SK-N-SH (cell line): ENCODE measurements at regions not wholly inside any gene's neighbourhood (a gene's known extent, or its start where the extent isn't known, plus 50 kb on each side); places are given as distances from the start of the nearest gene placed in this dataset.

ENCODE experiments used
- CTCF ChIA-PET: fragments of 300-600, 350-600 bp; formaldehyde crosslinking; extraction: SDS; loops from one replicate; lab custom pipeline; 2021; lab: Yijun Ruan, JAX
- POLR2A ChIA-PET: fragments of 350-600 bp; sonication (Branson Sonifier 250); formaldehyde crosslinking; extraction: SDS; loops from one replicate; lab custom pipeline; 2020; ENCODE audit warnings: antibody characterized with exemption, inconsistent platforms; lab: Yijun Ruan, JAX
- DNase-seq: peaks from one replicate; pipeline ENCODE4 v3.0.0; 2012
- H2AFZ ChIP-seq: fragments of 200-600 bp; sonication (generic); 2 replicates; pipeline ENCODE4 v1.8.1; 2016; ENCODE audit warnings: antibody characterized with exemption, mild to moderate bottlenecking, low read depth
- H3F3A ChIP-seq: fragments of 200-600 bp; sonication (generic); replicated peaks from 2 replicates; pipeline ENCODE3; 2016; ENCODE audit warnings: antibody characterized with exemption, mild to moderate bottlenecking; ENCODE audit not compliant: insufficient read depth
- H3K27ac ChIP-seq, 2 experiments: fragments of 200-500 bp in 1 of 2; fragments of 200-600 bp in 1 of 2; sonication (Bioruptor generic) in 1 of 2; sonication (generic), shearing (Covaris generic) in 1 of 2; 2 replicates each; pipeline versions ENCODE4 v1.5.1 to v1.6.1; 2014 to 2016; ENCODE audit warnings: low read depth in 2 of 2, inconsistent platforms in 1 of 2, low read length in 1 of 2, mild to moderate bottlenecking in 1 of 2, mixed read lengths in 1 of 2
- H3K27me3 ChIP-seq: fragments of 200-600 bp; sonication (generic), shearing (Covaris generic); 2 replicates; pipeline ENCODE4 v1.6.1; 2016; ENCODE audit warnings: mixed run types; ENCODE audit not compliant: insufficient read depth
- H3K36me3 ChIP-seq, 2 experiments: fragments of 200-500 bp in 1 of 2; fragments of 200-600 bp in 1 of 2; sonication (Bioruptor generic) in 1 of 2; sonication (generic) in 1 of 2; replicated peaks in 1 of 2; 2 replicates each; pipeline versions ENCODE3 to v1.5.1; 2014 to 2016; ENCODE audit warnings: low read length in 1 of 2, mild to moderate bottlenecking in 1 of 2; ENCODE audit not compliant: insufficient read depth in 2 of 2, control insufficient read depth in 1 of 2
- H3K4me1 ChIP-seq, 2 experiments: fragments of 200-500 bp in 1 of 2; fragments of 200-600 bp in 1 of 2; sonication (Bioruptor generic) in 1 of 2; sonication (generic), shearing (Covaris generic) in 1 of 2; 2 replicates each; pipeline versions ENCODE4 v1.5.1 to v1.6.1; 2014 to 2016; ENCODE audit warnings: low read depth in 1 of 2, low read length in 1 of 2, mixed run types in 1 of 2; ENCODE audit not compliant: insufficient read depth in 2 of 2, control insufficient read depth in 1 of 2
- H3K4me2 ChIP-seq: fragments of 200-600 bp; sonication (generic), shearing (Covaris generic); 2 replicates; pipeline ENCODE4 v1.6.1; 2017; ENCODE audit warnings: mixed run types
- H3K4me3 ChIP-seq, 2 experiments: fragments of 200-500 bp in 1 of 2; fragments of 200-600 bp in 1 of 2; sonication (Bioruptor generic) in 1 of 2; sonication (generic), shearing (Covaris generic) in 1 of 2; 2 replicates each; pipeline versions ENCODE4 v1.5.1 to v1.8.1; 2014 to 2016; ENCODE audit warnings: low read depth in 2 of 2, inconsistent platforms in 1 of 2, low read length in 1 of 2, mild to moderate bottlenecking in 1 of 2, mixed read lengths in 1 of 2, moderate library complexity in 1 of 2
- H3K79me2 ChIP-seq: fragments of 200-600 bp; sonication (generic); 2 replicates; pipeline ENCODE4 v1.8.1; 2017; ENCODE audit warnings: mild to moderate bottlenecking; ENCODE audit not compliant: insufficient read depth
- H3K9ac ChIP-seq: fragments of 200-600 bp; sonication (generic); 2 replicates; pipeline ENCODE4 v1.6.1; 2017; ENCODE audit warnings: mixed run types
- H3K9me2 ChIP-seq: fragments of 200-600 bp; sonication (generic); 2 replicates; pipeline ENCODE4 v1.6.1; 2017; ENCODE audit warnings: mixed run types
- H3K9me3 ChIP-seq: fragments of 200-600 bp; sonication (generic); 2 replicates; pipeline ENCODE4 v1.6.1; 2017; ENCODE audit warnings: mixed run types, mild to moderate bottlenecking, moderate library complexity
- H4K20me1 ChIP-seq: fragments of 200-600 bp; sonication (generic); 2 replicates; pipeline ENCODE4 v1.6.1; 2017; ENCODE audit warnings: mild to moderate bottlenecking, mixed run types; ENCODE audit not compliant: insufficient read depth
- CTCF ChIP-seq: fragments of 200-600 bp; sonication (generic); IDR thresholded peaks from 2 replicates; pipeline ENCODE4 v1.6.1; 2017; ENCODE audit warnings: antibody characterized with exemption, mild to moderate bottlenecking, moderate library complexity
- EP300 ChIP-seq, 2 experiments: IDR thresholded peaks; 2 replicates each; pipeline versions ENCODE4 v1.4.0 to v1.6.1; 2012; ENCODE audit warnings: borderline replicate concordance in 1 of 2, low read depth in 1 of 2, low read length in 1 of 2
- FOSL2 ChIP-seq: IDR thresholded peaks from 2 replicates; pipeline ENCODE4 v1.4.0; 2012; ENCODE audit warnings: low read depth, mild to moderate bottlenecking, moderate library complexity, borderline replicate concordance
- FOXJ3 ChIP-seq: sonication (generic); formaldehyde crosslinking; IDR thresholded peaks from 2 replicates; pipeline ENCODE4 v1.5.1; 2020; ENCODE audit warnings: mild to moderate bottlenecking, missing genetic modification reagents
- GABPA ChIP-seq: IDR thresholded peaks from 2 replicates; pipeline ENCODE4 v1.4.0; 2012; ENCODE audit warnings: low read depth, mild to moderate bottlenecking
- GATA2 ChIP-seq: sonication (generic); formaldehyde crosslinking; IDR thresholded peaks from 2 replicates; pipeline ENCODE4 v1.5.0; 2020; ENCODE audit warnings: mild to moderate bottlenecking, missing genetic modification reagents
- MAX ChIP-seq: IDR thresholded peaks from 2 replicates; pipeline ENCODE4 v1.4.0; 2012; ENCODE audit warnings: low read depth
- MEF2A ChIP-seq: IDR thresholded peaks from 2 replicates; pipeline ENCODE4 v1.4.0; 2012; ENCODE audit warnings: low read depth, borderline replicate concordance
- POLR2AphosphoS5 ChIP-seq: IDR thresholded peaks from 2 replicates; pipeline ENCODE4 v1.6.1; 2012; ENCODE audit warnings: low read depth, low read length
- RAD21 ChIP-seq: IDR thresholded peaks from 2 replicates; pipeline ENCODE4 v1.6.1; 2012; ENCODE audit warnings: mild to moderate bottlenecking, low read length
- REST ChIP-seq: IDR thresholded peaks from 2 replicates; pipeline ENCODE4 v1.6.1; 2012; ENCODE audit warnings: mild to moderate bottlenecking, low read depth, low read length, moderate library complexity
- RXRA ChIP-seq: IDR thresholded peaks from 2 replicates; pipeline ENCODE4 v1.4.0; 2012; ENCODE audit warnings: low read depth, mild to moderate bottlenecking, borderline replicate concordance
- SMC3 ChIP-seq: IDR thresholded peaks from 2 replicates; pipeline ENCODE4 v1.6.1; 2012; ENCODE audit warnings: low read depth, low read length, improper control_type of control experiment
- TCF12 ChIP-seq: IDR thresholded peaks from 2 replicates; pipeline ENCODE4 v1.4.0; 2012
- USF2 ChIP-seq: fragments of 150-350 bp; IDR thresholded peaks from 2 replicates; pipeline ENCODE4 v1.6.1; 2017; ENCODE audit warnings: antibody characterized with exemption, low read length, low read depth, borderline replicate concordance
- WGBS: methylation state at CpG from one replicate; pipeline ENCODE4 v1.1.6; 2017; ENCODE audit warnings: low lambda C conversion rate; 5-methylcytosine and 5-hydroxymethylcytosine counted together

GRCh38 chr1:101407505-101408211 lies 170.8 kb downstream of the S1PR1 start:
- H2AFZ ChIP-seq: no peak overlapping the region
- peaks cover 0 to 14% of the 10 kb centered on the region in 2 experiments; a peak in 2 of 4 replicates for H3K4me1 ChIP-seq
- H3K79me2 ChIP-seq: no peaks in the 10 kb centered on the region
- POLR2A ChIA-PET: no interaction called here
- CTCF ChIA-PET: interaction anchor here (0.8 to 1.5 kb wide), 4 partner anchors 14 to 785 kb away, joined by 3 to 5 read pairs (median 4); no protein-coding TSS in a partner anchor
- no peak overlapping the region for H3K9ac ChIP-seq
- H3K27me3 ChIP-seq: no peaks in the 10 kb centered on the region
- DNase-seq: peak; percentile 13
- no peaks in the 10 kb centered on the region for H4K20me1 ChIP-seq
- H3K9me2 ChIP-seq: no peaks in the 10 kb centered on the region
- no peak overlapping the region for H3K4me2 ChIP-seq
- no peaks in the 10 kb centered on the region for H3F3A ChIP-seq
- H3K9me3 ChIP-seq: no peaks in the 10 kb centered on the region
- no peak overlapping the region for H3K4me3 ChIP-seq
- 10% methylated on average over 2 of the region's 2 CpGs for WGBS
- no peak for TF ChIP-seq MAX
- no peak for TF ChIP-seq POLR2AphosphoS5
- peak; percentile 77 for TF ChIP-seq GATA2 (CRISPR knock-in tag)
- 0 out of 2 replicates have a peak, but pooled peaks have one; percentile 40 for TF ChIP-seq FOXJ3 (CRISPR knock-in tag)
- no peak for TF ChIP-seq SMC3
- no peak for TF ChIP-seq CTCF
- no peak for TF ChIP-seq EP300 (IDR thresholded peaks at IDR 0.05; ENCODE audit: borderline replicate concordance in 1 of 2, low read depth in 1 of 2, low read length in 1 of 2)
- H3K27ac ChIP-seq: peak overlapping the region in 1 of 2 experiments; percentile 64; a peak in 2 of 4 replicates
- H3K36me3 ChIP-seq: no peaks in the 10 kb centered on the region

- no peaks in the 10 kb centered on the region for H3K36me3 ChIP-seq
- DNase-seq: no peak
- H3K4me2 ChIP-seq: no peak overlapping the region
- no peaks in the 10 kb centered on the region for H3K27me3 ChIP-seq
- no peaks in the 10 kb centered on the region for H3K9me2 ChIP-seq
- ChIA-PET CTCF (interaction anchor here (0.8 to 1.5 kb wide), 5 partner anchors 15 to 784 kb away, joined by 3 to 5 read pairs (median 3); no protein-coding TSS in a partner anchor), POLR2A (interaction anchor here (0.5 kb wide), 1 partner anchor 1119 kb away, joined by 3 read pairs; no protein-coding TSS in a partner anchor)
- no peaks in the 10 kb centered on the region for H3K79me2 ChIP-seq
- H3K4me1 ChIP-seq: peaks cover 0 to 14% of the 10 kb centered on the region in 2 experiments; a peak in 2 of 4 replicates
- H2AFZ ChIP-seq: no peak overlapping the region
- TF ChIP-seq REST: no peak
- TF ChIP-seq MEF2A: no peak
- no peak for TF ChIP-seq POLR2AphosphoS5
- TF ChIP-seq GABPA: no peak
- no peak for TF ChIP-seq RAD21
- TF ChIP-seq TCF12: no peak
- TF ChIP-seq RXRA: no peak
- no peak for TF ChIP-seq FOSL2
- no peak for TF ChIP-seq USF2
- 65% methylated on average over 1 of the region's 1 CpG for WGBS
- no peaks in the 10 kb centered on the region for H4K20me1 ChIP-seq
- no peak overlapping the region for H3K4me3 ChIP-seq
- peak overlapping the region in 1 of 2 experiments; percentile 64; a peak in 1 of 4 replicates for H3K27ac ChIP-seq
- H3K9ac ChIP-seq: no peak overlapping the region
- H3K9me3 ChIP-seq: no peaks in the 10 kb centered on the region
- no peaks in the 10 kb centered on the region for H3F3A ChIP-seq
Observed at GRCh38 chr1:101408212-101409042, 171.6 kb downstream of the S1PR1 start.
